Trophoblast cell (in vitro differentiated cells and primary cell): ENCODE measurements at regions not wholly inside any gene's neighbourhood (a gene's known extent, or its start where the extent isn't known, plus 50 kb on each side); places are given as distances from the start of the nearest gene placed in this dataset.

Experiments used
- DNase-seq, 2 donors: peaks; one replicate each; pipeline ENCODE4 v3.0.0-alpha.2; 2016
- H2AFZ ChIP-seq: 2 replicates; pipeline ENCODE4 v1.6.1; 2013; ENCODE audit warnings: low read length, moderate library complexity, mild to moderate bottlenecking; ENCODE audit not compliant: insufficient read depth, poor library complexity
- H2AK5ac ChIP-seq: 2 replicates; pipeline ENCODE4 v1.6.1; 2013; ENCODE audit warnings: mild to moderate bottlenecking, low read length
- H2BK120ac ChIP-seq: 2 replicates; pipeline ENCODE4 v1.6.1; 2013; ENCODE audit warnings: low read length, mild to moderate bottlenecking, moderate library complexity; ENCODE audit not compliant: insufficient read depth, poor library complexity
- H2BK12ac ChIP-seq: 2 replicates; pipeline ENCODE4 v1.6.1; 2013; ENCODE audit warnings: mild to moderate bottlenecking, low read length, moderate library complexity
- H2BK5ac ChIP-seq: 2 replicates; pipeline ENCODE4 v1.6.1; 2013; ENCODE audit warnings: low read length, low read depth, moderate library complexity, mild to moderate bottlenecking; ENCODE audit not compliant: poor library complexity
- H3K14ac ChIP-seq: 2 replicates; pipeline ENCODE4 v1.6.1; 2013; ENCODE audit warnings: mild to moderate bottlenecking, low read length
- H3K18ac ChIP-seq: 2 replicates; pipeline ENCODE4 v1.6.1; 2013; ENCODE audit warnings: mild to moderate bottlenecking, low read length
- H3K23ac ChIP-seq: 2 replicates; pipeline ENCODE4 v1.6.1; 2013; ENCODE audit warnings: low read length
- H3K27ac ChIP-seq: 2 replicates; pipeline ENCODE4 v1.5.1; 2013; ENCODE audit warnings: low read depth, mild to moderate bottlenecking, inconsistent platforms, low read length, moderate library complexity
- H3K27me3 ChIP-seq: 2 replicates; pipeline ENCODE4 v1.6.1; 2013; ENCODE audit warnings: inconsistent platforms, mild to moderate bottlenecking, low read length, moderate library complexity; ENCODE audit not compliant: insufficient read depth
- H3K36me3 ChIP-seq, 2 experiments: 1 replicate in 1 of 2; 2 replicates in 1 of 2; pipeline ENCODE4 v1.6.1; 2013; ENCODE audit warnings: low read length in 2 of 2, mild to moderate bottlenecking in 2 of 2, moderate library complexity in 1 of 2; ENCODE audit not compliant: insufficient read depth in 2 of 2, control insufficient read depth in 1 of 2
- H3K4ac ChIP-seq: 2 replicates; pipeline ENCODE4 v1.6.1; 2013; ENCODE audit warnings: low read depth, mild to moderate bottlenecking, low read length, moderate library complexity
- H3K4me1 ChIP-seq, 2 experiments: 1 replicate in 1 of 2; 2 replicates in 1 of 2; pipeline ENCODE4 v1.6.1; 2013; ENCODE audit warnings: low read length in 2 of 2, mild to moderate bottlenecking in 2 of 2, moderate library complexity in 1 of 2; ENCODE audit not compliant: insufficient read depth in 2 of 2, control insufficient read depth in 1 of 2
- H3K4me2 ChIP-seq: 2 replicates; pipeline ENCODE4 v1.6.1; 2013; ENCODE audit warnings: inconsistent platforms, mild to moderate bottlenecking, low read length, moderate library complexity
- H3K4me3 ChIP-seq: 2 replicates; pipeline ENCODE4 v1.5.1; 2013; ENCODE audit warnings: mild to moderate bottlenecking, low read depth, low read length, inconsistent platforms
- H3K79me1 ChIP-seq: one replicate; pipeline ENCODE4 v1.6.1; 2013; ENCODE audit warnings: low read length
- H3K79me2 ChIP-seq: 2 replicates; pipeline ENCODE4 v1.6.1; 2013; ENCODE audit warnings: low read length, mild to moderate bottlenecking; ENCODE audit not compliant: control insufficient read depth, insufficient read depth, poor library complexity
- H3K9ac ChIP-seq: 2 replicates; pipeline ENCODE4 v1.6.1; 2013; ENCODE audit warnings: mild to moderate bottlenecking, low read length
- H3K9me3 ChIP-seq: 2 replicates; pipeline ENCODE4 v1.6.1; 2013; ENCODE audit warnings: low read depth, mild to moderate bottlenecking, control low read depth, inconsistent platforms, low read length; ENCODE audit not compliant: insufficient read depth
- H4K12ac ChIP-seq: 2 replicates; pipeline ENCODE4 v1.6.1; 2013; ENCODE audit warnings: low read depth, mild to moderate bottlenecking, low read length, moderate library complexity
- H4K8ac ChIP-seq: 2 replicates; pipeline ENCODE4 v1.6.1; 2013; ENCODE audit warnings: low read depth, mild to moderate bottlenecking, low read length, moderate library complexity
- H4K91ac ChIP-seq: one replicate; pipeline ENCODE4 v1.6.1; 2013; ENCODE audit warnings: low read depth, mild to moderate bottlenecking, low read length, moderate library complexity

- no peak overlapping the region for H3K18ac ChIP-seq
These were observed 52.9 kb upstream of the RWDD3 start for GRCh38 chr1:95181096-95181495.

GRCh38 chr1:95183952-95184351 is 50.1 kb upstream of the RWDD3 start:
- H3K18ac ChIP-seq = no peak overlapping the region
- no peak overlapping the region for H2AK5ac ChIP-seq
- no peak overlapping the region for H3K4me2 ChIP-seq
- H3K4ac ChIP-seq = no peak overlapping the region
- H3K27me3 ChIP-seq = no peaks in the 10 kb centered on the region
- H3K79me1 ChIP-seq = no peaks in the 10 kb centered on the region
- DNase-seq = no peak
- H4K12ac ChIP-seq = no peak overlapping the region
- H2BK120ac ChIP-seq = no peak overlapping the region
- H3K4me3 ChIP-seq = no peak overlapping the region
- H4K8ac ChIP-seq = no peak overlapping the region
- no peaks in the 10 kb centered on the region for H3K36me3 ChIP-seq
- no peaks in the 10 kb centered on the region for H3K9me3 ChIP-seq
- no peak overlapping the region for H2BK12ac ChIP-seq
- H3K4me1 ChIP-seq = no peaks in the 10 kb centered on the region
- H2AFZ ChIP-seq = no peak overlapping the region
- no peak overlapping the region for H3K9ac ChIP-seq
- H3K23ac ChIP-seq = no peak overlapping the region
- no peak overlapping the region for H3K14ac ChIP-seq
- no peaks in the 10 kb centered on the region for H3K79me2 ChIP-seq
- no peak overlapping the region for H2BK5ac ChIP-seq
- H3K27ac ChIP-seq = no peak overlapping the region
- no peak overlapping the region for H4K91ac ChIP-seq

More at GRCh38 chr1:95181096-95181495, 52.9 kb upstream of the RWDD3 start:
- Histone ChIP-seq H3K9me3 (no peaks in the 10 kb centered on the region), H2AFZ (no peak overlapping the region), H2AK5ac (no peak overlapping the region), H3K79me2 (no peaks in the 10 kb centered on the region), H2BK120ac (no peak overlapping the region), H3K27ac (no peak overlapping the region), H3K27me3 (no peaks in the 10 kb centered on the region), H3K4ac (no peak overlapping the region), H3K4me3 (no peak overlapping the region), H2BK5ac (no peak overlapping the region), H3K36me3 (no peaks in the 10 kb centered on the region), H4K91ac (no peak overlapping the region), H3K14ac (no peak overlapping the region), H3K9ac (no peak overlapping the region), H4K8ac (no peak overlapping the region), H3K4me2 (no peak overlapping the region), H3K23ac (no peak overlapping the region), H3K4me1 (no peaks in the 10 kb centered on the region), H3K79me1 (no peaks in the 10 kb centered on the region), H2BK12ac (no peak overlapping the region), H4K12ac (no peak overlapping the region)
- DNase-seq = no peak
